IMR-90 (cell line): ENCODE measurements at regions not wholly inside any gene's neighbourhood (a gene's known extent, or its start where the extent isn't known, plus 50 kb on each side); places are given as distances from the start of the nearest gene placed in this dataset.

Source experiments
- ATAC-seq: fragments of 200-7000 bp; cut with Tn5 transposase; 2 replicates; pipeline ENCODE4 v1.9.1; 2020; ENCODE audit warnings: low read depth, mild to moderate bottlenecking, moderate library complexity
- BruUV-seq: library from RNA; stranded (reverse); fragments of 400-500 nt; replicated peaks from 2 replicates; lab custom pipeline; 2021; lab: Mats Ljungman, UMichigan
- CTCF ChIA-PET: fragments of 300-600 bp; formaldehyde crosslinking; extraction: SDS; loops from one replicate; lab custom pipeline; 2021; ENCODE audit warnings: antibody characterized with exemption; lab: Yijun Ruan, JAX
- POLR2A ChIA-PET: fragments of 300-600 bp; sonication (Branson Sonifier 250); formaldehyde crosslinking; loops from one replicate; lab custom pipeline; 2022; ENCODE audit warnings: antibody characterized with exemption; ENCODE audit not compliant: unreplicated experiment; lab: Charles Lee
- DNase-seq: peaks from one replicate; pipeline ENCODE4 v3.0.0; 2013
- H2AFZ ChIP-seq: replicated peaks from 2 replicates; pipeline ENCODE3; 2013; ENCODE audit warnings: low read length, mild to moderate bottlenecking; ENCODE audit not compliant: poor library complexity
- H2AK5ac ChIP-seq: 2 replicates; pipeline ENCODE4 v1.6.1; 2013; ENCODE audit warnings: low read depth, low read length, inconsistent platforms
- H2AK9ac ChIP-seq: replicated peaks from 2 replicates; pipeline ENCODE3; 2013; ENCODE audit warnings: mild to moderate bottlenecking, low read depth, low read length, moderate library complexity; ENCODE audit not compliant: poor library complexity
- H2BK120ac ChIP-seq: 2 replicates; pipeline ENCODE4 v1.6.1; 2013; ENCODE audit warnings: low read depth, low read length, inconsistent platforms
- H2BK15ac ChIP-seq: 3 replicates; pipeline ENCODE4 v1.6.1; 2013; ENCODE audit warnings: low read depth, low read length, inconsistent platforms
- H2BK20ac ChIP-seq: 2 replicates; pipeline ENCODE4 v1.6.1; 2013; ENCODE audit warnings: low read depth, mild to moderate bottlenecking, inconsistent platforms, low read length, moderate library complexity
- H2BK5ac ChIP-seq: 2 replicates; pipeline ENCODE4 v1.6.1; 2013; ENCODE audit warnings: mild to moderate bottlenecking, low read depth, low read length, inconsistent platforms; ENCODE audit not compliant: poor library complexity, severe bottlenecking
- H3K14ac ChIP-seq: replicated peaks from 2 replicates; pipeline ENCODE4 v1.6.1; 2013; ENCODE audit warnings: low read depth, low read length, inconsistent platforms
- H3K18ac ChIP-seq: 2 replicates; pipeline ENCODE4 v1.6.1; 2013; ENCODE audit warnings: low read depth, low read length, control low read depth
- H3K23ac ChIP-seq: 2 replicates; pipeline ENCODE4 v1.6.1; 2013; ENCODE audit warnings: low read depth, low read length, inconsistent platforms
- H3K27ac ChIP-seq: 2 replicates; pipeline ENCODE4 v1.5.1; 2013; ENCODE audit warnings: mild to moderate bottlenecking, control low read depth, low read length; ENCODE audit not compliant: insufficient read depth
- H3K27me3 ChIP-seq: 2 replicates; pipeline ENCODE4 v1.6.1; 2013; ENCODE audit warnings: low read length; ENCODE audit not compliant: control insufficient read depth, insufficient read depth
- H3K36me3 ChIP-seq: 2 replicates; pipeline ENCODE4 v1.6.1; 2013; ENCODE audit warnings: low read length, mixed read lengths; ENCODE audit not compliant: control insufficient read depth, insufficient read depth
- H3K4ac ChIP-seq: 2 replicates; pipeline ENCODE4 v1.6.1; 2013; ENCODE audit warnings: low read depth, low read length, inconsistent platforms
- H3K4me1 ChIP-seq: 2 replicates; pipeline ENCODE4 v1.6.1; 2013; ENCODE audit warnings: low read length, mixed read lengths; ENCODE audit not compliant: control insufficient read depth, insufficient read depth
- H3K4me2 ChIP-seq: 2 replicates; pipeline ENCODE4 v1.6.1; 2013; ENCODE audit warnings: low read depth, mild to moderate bottlenecking, control low read depth, low read length, moderate library complexity
- H3K4me3 ChIP-seq: 2 replicates; pipeline ENCODE4 v1.5.1; 2013; ENCODE audit warnings: low read depth, mild to moderate bottlenecking, control low read depth, low read length, moderate library complexity; ENCODE audit not compliant: insufficient read depth
- H3K56ac ChIP-seq: 2 replicates; pipeline ENCODE4 v1.6.1; 2013; ENCODE audit warnings: low read length, inconsistent platforms; ENCODE audit not compliant: insufficient read depth; ENCODE audit errors: extremely low read depth
- H3K79me1 ChIP-seq, 2 experiments: 2 replicates each; pipeline ENCODE4 v1.6.1; 2013; ENCODE audit warnings: low read length in 2 of 2, inconsistent platforms in 1 of 2, low read depth in 1 of 2
- H3K9ac ChIP-seq: 2 replicates; pipeline ENCODE4 v1.6.1; 2013; ENCODE audit warnings: low read depth, low read length, control low read depth
- H3K9me1 ChIP-seq: 2 replicates; pipeline ENCODE4 v1.6.1; 2013; ENCODE audit warnings: low read length, inconsistent platforms; ENCODE audit not compliant: insufficient read depth
- H3K9me3 ChIP-seq: 2 replicates; pipeline ENCODE4 v1.6.1; 2013; ENCODE audit warnings: low read length; ENCODE audit not compliant: control insufficient read depth, insufficient read depth
- H4K20me1 ChIP-seq: 2 replicates; pipeline ENCODE4 v1.6.1; 2013; ENCODE audit warnings: low read length, inconsistent platforms; ENCODE audit not compliant: insufficient read depth
- H4K5ac ChIP-seq: 2 replicates; pipeline ENCODE4 v1.6.1; 2013; ENCODE audit warnings: mild to moderate bottlenecking, low read depth, low read length, control low read depth
- H4K8ac ChIP-seq, 2 experiments: 2 replicates each; pipeline ENCODE4 v1.6.1; 2013; ENCODE audit warnings: low read depth in 2 of 2, low read length in 2 of 2, control low read depth in 1 of 2, inconsistent platforms in 1 of 2
- H4K91ac ChIP-seq: 2 replicates; pipeline ENCODE4 v1.6.1; 2013; ENCODE audit warnings: low read depth, low read length, inconsistent platforms; ENCODE audit not compliant: insufficient read depth
- BHLHE40 ChIP-seq: fragments of 150-350 bp; IDR thresholded peaks from 2 replicates; pipeline ENCODE4 v1.6.1; 2016; ENCODE audit warnings: mild to moderate bottlenecking, low read depth, low read length
- CHD1 ChIP-seq: IDR thresholded peaks from 2 replicates; pipeline ENCODE4 v1.6.1; 2012; ENCODE audit warnings: low read depth, low read length, improper control_type of control experiment
- MAZ ChIP-seq: IDR thresholded peaks from 2 replicates; pipeline ENCODE4 v1.6.1; 2012; ENCODE audit warnings: low read depth, mild to moderate bottlenecking, low read length, improper control_type of control experiment, moderate library complexity, borderline replicate concordance
- RAD21 ChIP-seq: IDR thresholded peaks from 2 replicates; pipeline ENCODE4 v1.6.1; 2012; ENCODE audit warnings: low read length, improper control_type of control experiment
- RCOR1 ChIP-seq: IDR thresholded peaks from 2 replicates; pipeline ENCODE4 v1.6.1; 2012; ENCODE audit warnings: mild to moderate bottlenecking, low read length, improper control_type of control experiment; ENCODE audit not compliant: insufficient replicate concordance
- SMC3 ChIP-seq: fragments of 150-350 bp; IDR thresholded peaks from 2 replicates; pipeline ENCODE4 v1.6.1; 2016; ENCODE audit warnings: low read depth, mild to moderate bottlenecking, antibody characterized with exemption, low read length, moderate library complexity
- WGBS, 2 experiments: methylation state at CpG; one replicate each; pipeline versions ENCODE4 v1.1.5 to v1.1.7; 2013; ENCODE audit warnings: missing lambda C conversion rate in 2 of 2; ENCODE audit not compliant: insufficient read length in 1 of 2; ENCODE audit errors: extremely low coverage in 2 of 2; 5-methylcytosine and 5-hydroxymethylcytosine counted together
- dilution Hi-C: fragments of 300-500 bp; cut with HindIII; formaldehyde crosslinking; loops from one replicate; pipeline ENCODE4 v1.14.3; 2018; ENCODE audit warnings: low sequenced_read_pairs; ENCODE audit not compliant: unreplicated experiment
- in situ Hi-C: fragments of 300-500 bp; cut with MboI; formaldehyde crosslinking; loops from 3 replicates; pipeline ENCODE4 v1.14.3; 2019; ENCODE audit warnings: low sequenced_read_pairs, inconsistent platforms, mixed read lengths
- intact Hi-C: fragments of 100-400 bp; cut with micrococcal nuclease; formaldehyde crosslinking; loops from 2 replicates; pipeline ENCODE4 v1.10.0; 2022

- CTCF ChIA-PET, result no interaction called here
- TF ChIP-seq RCOR1, result no peak
- no peak for TF ChIP-seq BHLHE40
- no peak for TF ChIP-seq RAD21
- no peak for TF ChIP-seq MAZ
- no peak for TF ChIP-seq SMC3
- no peak for TF ChIP-seq CHD1
- no peak overlapping the region for H4K5ac ChIP-seq
These were observed 139.1 kb upstream of the DTNBP1 start for GRCh38 chr6:15801912-15802311.

More at GRCh38 chr6:15801912-15802311, 139.1 kb upstream of the DTNBP1 start:
- Histone ChIP-seq H2AK5ac (no peak overlapping the region), H3K9me3 (peaks cover 4% of the 10 kb centered on the region; the same call in 1 of the 2 replicates), H3K4ac (no peak overlapping the region), H3K56ac (no peak overlapping the region), H2BK120ac (no peak overlapping the region), H3K9me1 (no peaks in the 10 kb centered on the region), H3K27ac (no peak overlapping the region), H3K4me1 (no peaks in the 10 kb centered on the region), H2BK5ac (no peak overlapping the region), H4K91ac (no peak overlapping the region), H3K23ac (no peak overlapping the region), H2AFZ (no peak overlapping the region), H2BK15ac (no peak overlapping the region), H4K8ac (no peak overlapping the region), H2BK20ac (no peak overlapping the region), H3K27me3 (peaks cover 5% of the 10 kb centered on the region), H3K36me3 (no peaks in the 10 kb centered on the region), H2AK9ac (no peak overlapping the region), H3K79me1 (no peaks in the 10 kb centered on the region), H4K20me1 (no peaks in the 10 kb centered on the region), H3K4me2 (no peak overlapping the region), H3K14ac (no peak overlapping the region), H3K18ac (no peak overlapping the region), H3K4me3 (no peak overlapping the region), H3K9ac (no peak overlapping the region)
- BruUV-seq, result no TSS peak
- 60% methylated on average over 1 of the region's 7 CpGs; no CpG with 5 or more reads in 1 of the 2 experiments for WGBS, 2 experiments
- DNase-seq (no peak), ATAC-seq (no peak)
- in situ Hi-C loops (no loop called here), dilution Hi-C loops (no loop called here), intact Hi-C loops (no loop called here)
- POLR2A ChIA-PET, result no interaction called here
